ENCODE measurements at regions not wholly inside any gene's neighbourhood (a gene's known extent, or its start where the extent isn't known, plus 50 kb on each side); places are given as distances from the start of the nearest gene placed in this dataset.

GRCh38 chr7:49112647-49113046, 188.3 kb downstream of the CDC14C start:
- TF ChIP-seq REST (IDR thresholded peaks at IDR 0.05; ENCODE audit: low read depth) (no peak), FOSL1 (IDR thresholded peaks at IDR 0.05; ENCODE audit: low read depth) (no peak), CEBPB (IDR thresholded peaks at IDR 0.05; ENCODE audit: low read depth) (no peak), EZH2 (IDR thresholded peaks at IDR 0.05) (no peak), SIN3A (IDR thresholded peaks at IDR 0.05; ENCODE audit: low read depth) (no peak), CTCF (IDR thresholded peaks at IDR 0.05 in 2 of 3, conservative IDR thresholded peaks at IDR 0.05 in 1 of 3; ENCODE audit: borderline replicate concordance in 1 of 3, insufficient read depth in 1 of 3, low read depth in 2 of 3, low read length in 2 of 3) (no peak)
